HK-2 (cell line): ENCODE measurements at regions not wholly inside any gene's neighbourhood (a gene's known extent, or its start where the extent isn't known, plus 50 kb on each side); places are given as distances from the start of the nearest gene placed in this dataset.

Experiments
- DNase-seq: peaks from one replicate; pipeline ENCODE4 v3.0.0-alpha.2; 2018; ENCODE audit not compliant: unreplicated experiment

GRCh38 chr7:124692425-124692824 lies 73.2 kb downstream of the GPR37 start:
- no peak for DNase-seq

- no peak for DNase-seq
Measured at GRCh38 chr7:124690840-124691239, 74.8 kb downstream of the GPR37 start.

- DNase-seq, result no peak
Measured at GRCh38 chr7:124689931-124690330, 75.7 kb downstream of the GPR37 start.

GRCh38 chr7:124689523-124689922 lies 76.1 kb downstream of the GPR37 start:
- no peak for DNase-seq

GRCh38 chr7:124688991-124689390 lies 76.6 kb downstream of the GPR37 start:
- DNase-seq, result peak; percentile 26

- DNase-seq, result no peak
Measured at GRCh38 chr7:124686543-124687171, 78.9 kb downstream of the GPR37 start.

- DNase-seq, result no peak
Measured at GRCh38 chr7:124681946-124682345, 83.6 kb downstream of the GPR37 start.

- no peak for DNase-seq
Measured at GRCh38 chr7:124680304-124680703, 85.3 kb downstream of the GPR37 start.

- DNase-seq, result no peak
Measured at GRCh38 chr7:124679586-124680225, 85.9 kb downstream of the GPR37 start.

GRCh38 chr7:124679146-124679545 lies 86.4 kb downstream of the GPR37 start:
- no peak for DNase-seq

- DNase-seq, result no peak
Measured at GRCh38 chr7:124674451-124674850, 91.1 kb downstream of the GPR37 start.

- DNase-seq, result no peak
Measured at GRCh38 chr7:124672011-124672410, 93.6 kb downstream of the GPR37 start.

- DNase-seq, result no peak
Measured at GRCh38 chr7:124667312-124668153, 98.1 kb downstream of the GPR37 start.

GRCh38 chr7:124662937-124663336 lies 102.7 kb downstream of the GPR37 start:
- no peak for DNase-seq

GRCh38 chr7:124662372-124662771 lies 103.2 kb downstream of the GPR37 start:
- DNase-seq, result no peak

GRCh38 chr7:124655990-124656389 lies 109.6 kb downstream of the GPR37 start:
- DNase-seq, result no peak

GRCh38 chr7:124652237-124652636 lies 113.4 kb downstream of the GPR37 start:
- no peak for DNase-seq

GRCh38 chr7:124651136-124651535 lies 114.5 kb downstream of the GPR37 start:
- DNase-seq, result no peak

GRCh38 chr7:124649397-124650014 lies 116.1 kb downstream of the GPR37 start:
- DNase-seq, result no peak

GRCh38 chr7:124647630-124648306 lies 117.8 kb downstream of the GPR37 start:
- DNase-seq, result no peak

GRCh38 chr7:124645704-124646103 lies 119.9 kb downstream of the GPR37 start:
- no peak for DNase-seq

GRCh38 chr7:124643311-124643811 lies 122.2 kb downstream of the GPR37 start:
- DNase-seq, result no peak
